Naive thymus-derived CD4-positive, alpha-beta T cell (primary cell): ENCODE measurements at regions not wholly inside any gene's neighbourhood (a gene's known extent, or its start where the extent isn't known, plus 50 kb on each side); places are given as distances from the start of the nearest gene placed in this dataset.
"Not testable (repeated sequence)": the region's sequence is repeated elsewhere in the genome, so short reads cannot be mapped to it uniquely, and the experiment has no call there.

ENCODE experiments used
- ATAC-seq: fragments of 150-1000 bp; cut with Tn5 transposase; 2 replicates; pipeline ENCODE4 v1.10.0; 2021; ENCODE audit warnings: mild to moderate bottlenecking, moderate library complexity
- CTCF ChIA-PET: fragments of 350-600 bp; sonication (Branson Sonifier 250); formaldehyde crosslinking; loops from one replicate; lab custom pipeline; 2021; ENCODE audit warnings: antibody characterized with exemption; lab: Charles Lee
- POLR2A ChIA-PET: fragments of 350-600 bp; sonication (Branson Sonifier 250); formaldehyde crosslinking; loops from one replicate; lab custom pipeline; 2021; ENCODE audit warnings: antibody characterized with exemption, inconsistent platforms; lab: Charles Lee
- DNase-seq, 9 donors: peaks; one replicate each; pipeline versions ENCODE4 v3.0.0 to v3.0.0-alpha.2; 2020 to 2022; ENCODE audit warnings: mixed read lengths in 1 of 9
- H3K27ac ChIP-seq: one replicate; pipeline ENCODE4 v1.7.0; 2013; ENCODE audit warnings: mild to moderate bottlenecking, low read depth, low read length, moderate library complexity
- H3K27me3 ChIP-seq, 2 donors: one replicate each; pipeline ENCODE4 v1.7.0; 2013; ENCODE audit warnings: low read length in 2 of 2, mild to moderate bottlenecking in 2 of 2, moderate library complexity in 2 of 2; ENCODE audit not compliant: control insufficient read depth in 2 of 2, insufficient read depth in 2 of 2
- H3K36me3 ChIP-seq, 3 experiments: 1 replicate in 2 of 3; 2 replicates in 1 of 3; pipeline ENCODE4 v1.7.0; 2013; ENCODE audit warnings: low read length in 3 of 3, mild to moderate bottlenecking in 3 of 3, moderate library complexity in 1 of 3; ENCODE audit not compliant: insufficient read depth in 3 of 3, control insufficient read depth in 2 of 3
- H3K4me1 ChIP-seq, 2 donors: one replicate each; pipeline ENCODE4 v1.7.0; 2013; ENCODE audit warnings: low read length in 2 of 2, mild to moderate bottlenecking in 2 of 2, moderate library complexity in 1 of 2; ENCODE audit not compliant: control insufficient read depth in 2 of 2, insufficient read depth in 2 of 2
- H3K4me3 ChIP-seq: 2 replicates; pipeline ENCODE4 v1.7.0; 2013; ENCODE audit warnings: mild to moderate bottlenecking, low read length
- H3K9me3 ChIP-seq, 3 experiments: 1 replicate in 2 of 3; 2 replicates in 1 of 3; pipeline ENCODE4 v1.7.0; 2013; ENCODE audit warnings: low read length in 3 of 3; ENCODE audit not compliant: control insufficient read depth in 2 of 3
- H3K27ac Mint-ChIP-seq, 9 donors: one replicate each; pipeline ENCODE4 v1.8.0; 2020 to 2022; ENCODE audit warnings: mixed read lengths in 9 of 9, mild to moderate bottlenecking in 8 of 9, moderate library complexity in 5 of 9, inconsistent platforms in 2 of 9
- H3K27me3 Mint-ChIP-seq, 5 donors: one replicate each; pipeline ENCODE4 v1.8.0; 2021 to 2022; ENCODE audit warnings: mixed read lengths in 5 of 5, mild to moderate bottlenecking in 1 of 5
- H3K36me3 Mint-ChIP-seq, 5 donors: one replicate each; pipeline ENCODE4 v1.8.0; 2020 to 2022; ENCODE audit warnings: mixed read lengths in 5 of 5, mild to moderate bottlenecking in 3 of 5, inconsistent platforms in 1 of 5
- H3K4me1 Mint-ChIP-seq, 7 donors: one replicate each; pipeline ENCODE4 v1.8.0; 2020 to 2022; ENCODE audit warnings: mixed read lengths in 7 of 7, mild to moderate bottlenecking in 3 of 7, inconsistent platforms in 1 of 7
- H3K4me3 Mint-ChIP-seq, 10 donors: one replicate each; pipeline ENCODE4 v1.8.0; 2020 to 2022; ENCODE audit warnings: mild to moderate bottlenecking in 10 of 10, mixed read lengths in 10 of 10, moderate library complexity in 6 of 10, inconsistent platforms in 2 of 10
- H3K9me3 Mint-ChIP-seq, 11 donors: one replicate each; pipeline ENCODE4 v1.8.0; 2020 to 2022; ENCODE audit warnings: mixed read lengths in 11 of 11, mild to moderate bottlenecking in 4 of 11, inconsistent platforms in 1 of 11, moderate library complexity in 1 of 11
- intact Hi-C, 2 donors: fragments of 100-400 bp; cut with micrococcal nuclease; formaldehyde crosslinking; loops; one replicate each; pipeline ENCODE4 v1.15.1; 2023

- peak overlapping the region in 1 of 9 donors; percentile 74 for H3K27ac Mint-ChIP-seq
- CTCF ChIA-PET, H3K36me3 Mint-ChIP-seq, ATAC-seq, POLR2A ChIA-PET, DNase-seq, H3K9me3 Mint-ChIP-seq, H3K27me3 ChIP-seq, H3K4me3 ChIP-seq, H3K4me1 ChIP-seq, H3K9me3 ChIP-seq, H3K36me3 ChIP-seq, H3K27ac ChIP-seq: not testable (repeated sequence)
- peaks cover 13 to 58% (median 33%) of the 10 kb centered on the region in 5 donors for H3K27me3 Mint-ChIP-seq
- H3K4me3 Mint-ChIP-seq = peak overlapping the region; percentile 57 to 87 (median 77)
- intact Hi-C loops = loop anchor here in 1 of 2 donors (5.0 kb wide), 1 partner anchor 194 kb away; the partner anchor contains the start of gene PSMD14
- peaks cover 0 to 14% (median 12%) of the 10 kb centered on the region in 7 donors for H3K4me1 Mint-ChIP-seq
Measured at GRCh38 chr2:161500892-161501610, 85.0 kb downstream of the TBR1 start.

- H3K4me1 ChIP-seq, CTCF ChIA-PET, H3K27ac ChIP-seq, H3K9me3 Mint-ChIP-seq, ATAC-seq, DNase-seq, H3K36me3 Mint-ChIP-seq, H3K4me3 Mint-ChIP-seq, H3K4me3 ChIP-seq, H3K9me3 ChIP-seq, H3K27me3 ChIP-seq, H3K36me3 ChIP-seq, POLR2A ChIA-PET, H3K27ac Mint-ChIP-seq: not testable (repeated sequence)
- Mint-ChIP-seq H3K27me3 (peaks cover 9 to 52% (median 33%) of the 10 kb centered on the region in 5 donors), H3K4me1 (peaks cover 0 to 14% (median 12%) of the 10 kb centered on the region in 7 donors)
- intact Hi-C loops = loop anchor here in 1 of 2 donors (5.0 kb wide), 1 partner anchor 195 kb away; the partner anchor contains the start of gene PSMD14
Measured at GRCh38 chr2:161502279-161502678, 86.2 kb downstream of the TBR1 start.

- H3K4me1 ChIP-seq, H3K36me3 Mint-ChIP-seq, POLR2A ChIA-PET, H3K27ac Mint-ChIP-seq, ATAC-seq, H3K27me3 ChIP-seq, CTCF ChIA-PET, H3K4me3 ChIP-seq, H3K27ac ChIP-seq, H3K36me3 ChIP-seq, H3K4me3 Mint-ChIP-seq, DNase-seq, H3K9me3 ChIP-seq: not testable (repeated sequence)
- intact Hi-C loops = loop anchor here in 1 of 2 donors (5.0 kb wide), 1 partner anchor 197 kb away; the partner anchor contains the start of gene PSMD14
- H3K9me3 Mint-ChIP-seq = peaks cover 0 to 26% (median 6%) of the 10 kb centered on the region in 11 donors
- peaks cover 5 to 30% (median 20%) of the 10 kb centered on the region in 5 donors for H3K27me3 Mint-ChIP-seq
- peaks cover 0 to 14% (median 12%) of the 10 kb centered on the region in 7 donors for H3K4me1 Mint-ChIP-seq
Measured at GRCh38 chr2:161504628-161505289, 88.7 kb downstream of the TBR1 start.

DNA sequence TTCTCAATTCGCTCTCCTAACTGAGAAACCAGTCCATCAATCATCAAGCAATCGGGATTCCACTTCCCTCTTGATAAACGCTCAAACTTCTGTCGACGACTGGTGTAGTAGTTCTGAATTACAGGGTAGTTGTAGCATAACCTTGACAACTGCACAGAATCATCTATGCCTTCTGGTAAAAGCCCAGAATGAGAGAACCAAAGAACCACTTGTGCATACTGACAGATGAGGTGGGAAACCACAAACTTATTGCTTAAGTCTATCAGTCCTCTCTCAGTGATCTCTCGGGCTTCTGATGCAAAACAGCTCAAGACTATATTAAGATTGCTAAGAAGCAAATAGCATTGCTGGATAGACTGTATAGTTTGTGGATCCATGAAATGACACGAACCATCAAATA is 89.4 kb downstream of the TBR1 start:
- POLR2A ChIA-PET, H3K27ac ChIP-seq, H3K27ac Mint-ChIP-seq, DNase-seq, H3K36me3 ChIP-seq, H3K4me1 ChIP-seq, intact Hi-C loops, H3K4me3 ChIP-seq, H3K36me3 Mint-ChIP-seq, H3K9me3 ChIP-seq, CTCF ChIA-PET, H3K4me3 Mint-ChIP-seq, ATAC-seq, H3K27me3 ChIP-seq: not testable (repeated sequence)
- Mint-ChIP-seq H3K4me1 (peaks cover 0 to 14% (median 12%) of the 10 kb centered on the region in 7 donors), H3K27me3 (peaks cover 7 to 30% (median 21%) of the 10 kb centered on the region in 5 donors), H3K9me3 (peaks cover 0 to 33% (median 9%) of the 10 kb centered on the region in 11 donors)

GRCh38 chr2:161513295-161514032 is 97.4 kb downstream of the TBR1 start:
- CTCF ChIA-PET, H3K27ac Mint-ChIP-seq, H3K9me3 ChIP-seq: not testable (repeated sequence)

GRCh38 chr2:161522796-161523195 is 101.4 kb upstream of the SLC4A10 start:
- Histone ChIP-seq H3K36me3 (no peaks in the 10 kb centered on the region), H3K4me3 (no peak overlapping the region), H3K27ac (no peak overlapping the region), H3K27me3 (no peaks in the 10 kb centered on the region), H3K4me1 (no peaks in the 10 kb centered on the region), H3K9me3 (peaks cover 0 to 17% (median 0%) of the 10 kb centered on the region in 3 experiments)
- Mint-ChIP-seq H3K36me3 (peaks cover 0 to 11% (median 0%) of the 10 kb centered on the region in 5 donors), H3K4me1 (peaks cover 0 to 2% (median 0%) of the 10 kb centered on the region in 7 donors), H3K27ac (no peak overlapping the region), H3K4me3 (no peak overlapping the region), H3K9me3 (peaks cover 0 to 35% (median 16%) of the 10 kb centered on the region in 11 donors), H3K27me3 (peaks cover 4 to 13% (median 5%) of the 10 kb centered on the region in 5 donors)
- ATAC-seq = no peak
- DNase-seq = no peak
- ChIA-PET POLR2A (no interaction called here), CTCF (no interaction called here)
- intact Hi-C loops = no loop called here

More at GRCh38 chr2:161513295-161514032, 97.4 kb downstream of the TBR1 start:
- H3K4me3 Mint-ChIP-seq, intact Hi-C loops, H3K36me3 ChIP-seq, H3K4me3 ChIP-seq, H3K4me1 Mint-ChIP-seq, ATAC-seq, H3K36me3 Mint-ChIP-seq, H3K27me3 ChIP-seq, POLR2A ChIA-PET, H3K27ac ChIP-seq, H3K4me1 ChIP-seq, DNase-seq: not testable (repeated sequence)
- Mint-ChIP-seq H3K27me3 (peaks cover 10 to 20% (median 16%) of the 10 kb centered on the region in 5 donors), H3K9me3 (peaks cover 0 to 46% (median 7%) of the 10 kb centered on the region in 11 donors)
